Activated naive CD4-positive, alpha-beta T cell treated with Interleukin-2 at 50 U/mL for 16 hours (primary cell): ENCODE measurements at regions not wholly inside any gene's neighbourhood (a gene's known extent, or its start where the extent isn't known, plus 50 kb on each side); places are given as distances from the start of the nearest gene placed in this dataset.
"Not testable (repeated sequence)": the region's sequence is repeated elsewhere in the genome, so short reads cannot be mapped to it uniquely, and the experiment has no call there.

Experiments
- DNase-seq: peaks from one replicate; pipeline ENCODE4 v3.0.0-alpha.2; 2020

GRCh38 chr3:70736009-70736408 lies 423.6 kb upstream of the MDFIC2 start:
- no peak for DNase-seq

- no peak for DNase-seq
These were observed 422.3 kb upstream of the MDFIC2 start for GRCh38 chr3:70734756-70735155.

GRCh38 chr3:70731046-70731445 lies 418.6 kb upstream of the MDFIC2 start:
- no peak for DNase-seq

- DNase-seq, result no peak
These were observed 417.4 kb upstream of the MDFIC2 start for GRCh38 chr3:70729845-70730244.

GRCh38 chr3:70728311-70728710 lies 415.9 kb upstream of the MDFIC2 start:
- no peak for DNase-seq

GRCh38 chr3:70726961-70727360 lies 414.5 kb upstream of the MDFIC2 start:
- DNase-seq, result no peak

GRCh38 chr3:70726096-70726938 lies 413.9 kb upstream of the MDFIC2 start:
- DNase-seq, result no peak

GRCh38 chr3:70722018-70722417 lies 409.6 kb upstream of the MDFIC2 start:
- no peak for DNase-seq

- DNase-seq, result no peak
These were observed 404.4 kb upstream of the MDFIC2 start for GRCh38 chr3:70716832-70717231.

- DNase-seq, result no peak
These were observed 400.1 kb upstream of the MDFIC2 start for GRCh38 chr3:70712449-70713082.

GRCh38 chr3:70703305-70704102 lies 391.1 kb upstream of the MDFIC2 start:
- DNase-seq, result no peak

GRCh38 chr3:70702132-70702531 lies 389.7 kb upstream of the MDFIC2 start:
- no peak for DNase-seq

GRCh38 chr3:70684701-70685100 lies 372.3 kb upstream of the MDFIC2 start:
- DNase-seq, result no peak

- not testable (repeated sequence) for DNase-seq
These were observed 363.4 kb upstream of the MDFIC2 start for GRCh38 chr3:70675810-70676209.

- DNase-seq, result no peak
These were observed 346.3 kb upstream of the MDFIC2 start for GRCh38 chr3:70658513-70659310.

GRCh38 chr3:70657454-70657853 lies 345.0 kb upstream of the MDFIC2 start:
- DNase-seq, result no peak

- DNase-seq, result no peak
These were observed 335.4 kb upstream of the MDFIC2 start for GRCh38 chr3:70647823-70648222.

GRCh38 chr3:70647094-70647493 lies 334.7 kb upstream of the MDFIC2 start:
- DNase-seq, result no peak

GRCh38 chr3:70646635-70647034 lies 334.2 kb upstream of the MDFIC2 start:
- no peak for DNase-seq

GRCh38 chr3:70640481-70640880 lies 328.0 kb upstream of the MDFIC2 start:
- DNase-seq, result no peak

GRCh38 chr3:70635301-70635700 lies 322.9 kb upstream of the MDFIC2 start:
- no peak for DNase-seq

GRCh38 chr3:70631716-70632307 lies 319.4 kb upstream of the MDFIC2 start:
- DNase-seq, result no peak
